NCI-H1417 treated with DMSO at 0.1 percent for 48 hours (cell line): ENCODE measurements at regions not wholly inside any gene's neighbourhood (a gene's known extent, or its start where the extent isn't known, plus 50 kb on each side); places are given as distances from the start of the nearest gene placed in this dataset.

Experiments
- DNase-seq: peaks from one replicate; lab custom pipeline; 2025; lab: John Stamatoyannopoulos, UW

DNA sequence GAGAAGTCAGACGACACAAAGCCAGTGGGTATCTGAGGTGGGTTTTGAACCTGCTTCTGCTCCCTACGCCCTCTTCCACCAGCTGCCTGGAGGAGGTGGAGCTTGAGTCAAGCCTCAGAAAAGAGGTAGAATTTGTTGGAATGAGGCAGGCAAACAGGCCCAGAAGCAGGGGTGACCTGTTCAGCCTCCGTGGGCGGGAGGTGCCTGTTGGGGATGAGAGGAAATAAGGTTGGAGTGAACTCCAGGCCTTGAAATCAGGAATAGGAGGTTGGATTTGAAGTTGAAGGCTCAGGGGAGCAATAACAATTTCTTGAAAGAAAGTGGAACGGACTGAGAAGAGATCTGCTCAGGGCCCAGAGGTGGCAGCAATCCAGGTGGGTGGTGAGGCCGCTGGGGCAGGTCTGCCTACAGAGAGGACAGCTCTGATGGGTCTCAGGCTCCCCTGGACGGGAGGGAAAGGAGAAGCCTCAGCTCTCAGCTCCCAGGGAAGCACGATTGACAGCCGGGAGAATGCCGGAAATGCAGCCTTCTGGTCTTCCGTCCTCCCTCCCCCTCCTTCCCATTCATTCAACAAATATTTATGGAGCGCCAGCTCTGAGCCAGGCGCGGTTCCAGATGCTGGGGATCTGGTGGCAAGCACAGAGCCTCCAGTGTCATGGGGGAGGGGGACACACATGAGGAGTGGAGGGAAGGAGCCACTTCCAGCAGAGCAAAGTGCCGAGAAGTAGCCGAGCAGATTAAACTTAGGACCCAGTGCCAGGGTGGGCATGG lies 61.9 kb upstream of the CIBAR2 start:
- no peak for DNase-seq

DNA sequence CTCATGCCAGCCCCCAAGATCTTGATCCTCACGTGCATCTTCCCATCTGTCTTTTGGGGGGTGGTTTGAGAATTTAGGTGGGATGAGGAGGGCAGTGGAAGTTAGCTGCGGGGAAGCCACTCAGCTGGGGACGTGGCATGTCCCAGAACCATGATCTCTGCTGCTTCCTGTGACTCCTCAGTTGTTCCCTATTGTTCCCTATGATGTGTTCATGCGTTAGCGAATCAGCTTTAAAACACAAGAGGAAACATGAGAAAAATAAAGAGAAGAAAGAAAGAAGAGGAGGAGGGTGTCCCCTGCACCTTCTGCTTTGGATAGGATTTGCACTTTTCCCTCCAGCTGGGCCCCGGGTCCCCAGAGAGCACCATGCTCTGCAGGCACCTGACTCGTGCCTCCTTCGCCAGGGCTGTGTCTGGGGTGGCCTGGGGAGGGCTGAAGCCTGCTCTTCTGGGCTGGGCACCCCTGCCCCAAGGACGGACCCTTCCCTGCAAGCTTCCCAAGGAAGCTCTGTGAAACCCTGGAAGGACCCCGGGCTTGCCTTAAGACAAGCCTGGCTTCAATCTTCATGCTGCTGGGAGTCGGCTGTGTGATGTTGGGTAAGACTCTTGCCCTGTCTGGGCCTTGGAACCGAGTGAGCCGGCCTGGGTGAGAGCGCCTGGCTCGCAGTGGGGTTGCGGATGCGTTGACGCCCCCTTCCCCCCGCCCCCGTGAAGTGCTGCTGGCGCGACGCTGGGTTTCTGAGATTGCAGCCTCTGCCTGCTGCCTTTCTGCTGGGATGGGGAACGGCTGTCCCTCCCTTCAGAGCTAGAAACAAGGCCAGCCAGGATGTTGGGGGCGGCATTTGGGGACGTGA lies 62.8 kb upstream of the CIBAR2 start:
- DNase-seq: no peak

DNA sequence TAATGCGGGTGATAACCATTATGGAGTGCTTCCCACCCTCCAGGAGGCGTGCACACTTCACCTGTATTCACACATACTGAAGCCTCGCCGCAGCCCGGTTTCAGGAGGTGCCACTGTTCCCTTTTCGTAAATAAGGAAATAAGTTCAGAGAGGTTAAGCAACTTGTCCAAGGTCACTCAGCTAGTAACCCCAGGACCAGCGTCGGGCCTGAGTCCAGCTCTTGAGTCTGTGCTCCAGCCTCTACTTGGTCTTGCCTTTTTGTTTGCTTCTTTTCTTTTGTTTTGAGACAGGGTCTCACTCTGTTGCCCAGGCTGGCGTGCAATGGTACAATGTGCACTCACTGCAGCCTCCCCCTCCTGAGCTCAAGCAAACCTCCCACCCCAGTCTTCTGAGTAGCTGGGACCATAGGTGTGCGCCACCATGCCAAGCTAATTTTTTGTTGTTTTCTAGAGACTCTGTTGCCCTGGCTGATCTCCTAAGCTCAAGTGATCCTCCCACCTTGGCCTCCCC lies 63.5 kb upstream of the CIBAR2 start:
- DNase-seq: no peak

DNA sequence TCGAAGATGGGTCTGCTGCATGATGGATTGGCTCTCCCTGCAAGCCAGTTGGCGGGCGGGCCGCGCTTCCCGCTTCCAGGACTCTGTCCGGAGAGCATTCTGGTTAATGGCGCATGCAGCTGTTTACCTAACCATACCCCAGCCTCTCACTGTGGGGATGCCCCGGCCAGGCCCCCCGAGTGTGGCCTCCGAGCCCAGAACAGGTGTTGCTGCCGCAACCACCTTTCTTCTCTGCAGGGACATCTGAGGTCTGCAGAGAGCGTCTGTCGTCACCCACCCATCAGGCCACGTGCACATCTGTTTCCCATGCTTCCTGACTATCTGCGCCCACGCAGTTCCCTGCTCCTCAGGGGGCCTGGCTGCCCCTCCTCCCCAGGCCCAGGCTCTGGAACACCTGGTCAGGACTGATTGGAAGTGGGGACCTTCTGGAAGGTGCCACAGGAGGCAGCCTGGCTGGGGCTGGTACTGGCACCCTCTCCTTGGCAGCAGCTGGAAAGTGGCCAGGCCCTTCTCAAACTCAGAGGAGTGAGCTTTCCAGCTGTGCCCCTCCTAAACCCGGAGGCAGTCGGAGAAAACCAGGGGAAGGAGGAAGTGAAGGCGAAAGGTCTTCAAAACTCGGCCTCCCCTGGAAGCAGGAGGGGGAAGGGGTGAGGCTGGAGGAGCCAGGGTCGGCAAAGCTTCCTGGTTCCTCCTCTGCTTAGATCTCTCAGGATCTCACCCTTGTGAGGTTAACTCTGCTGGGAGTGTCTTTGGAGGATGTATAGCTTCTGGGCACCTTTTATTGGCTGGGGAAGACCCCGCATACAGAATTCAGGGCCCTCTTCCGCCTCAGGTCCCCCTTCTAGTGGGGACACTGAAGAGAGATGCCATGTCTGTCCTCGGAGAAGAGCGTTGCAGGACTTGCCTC lies 64.5 kb upstream of the CIBAR2 start:
- DNase-seq: no peak

DNA sequence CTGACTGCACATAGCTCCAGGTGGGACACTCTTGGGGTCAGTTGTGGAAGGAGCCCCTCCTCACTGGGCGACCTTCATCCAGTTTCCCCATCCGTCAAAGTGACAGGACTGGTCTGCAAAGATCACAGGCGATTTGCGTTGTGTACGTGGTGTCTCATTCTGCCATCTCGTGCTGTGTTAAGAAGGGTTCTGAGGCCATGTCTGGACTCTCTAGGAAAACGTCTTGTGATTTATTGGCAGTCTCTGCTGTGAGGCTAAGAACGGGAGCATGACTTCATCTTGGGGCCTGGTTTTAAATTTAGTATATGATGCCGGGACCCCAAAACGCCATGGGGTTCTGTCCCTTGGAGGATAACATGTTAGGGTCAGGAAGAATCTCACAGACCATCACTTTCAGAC lies 65.2 kb upstream of the CIBAR2 start:
- no peak for DNase-seq

DNA sequence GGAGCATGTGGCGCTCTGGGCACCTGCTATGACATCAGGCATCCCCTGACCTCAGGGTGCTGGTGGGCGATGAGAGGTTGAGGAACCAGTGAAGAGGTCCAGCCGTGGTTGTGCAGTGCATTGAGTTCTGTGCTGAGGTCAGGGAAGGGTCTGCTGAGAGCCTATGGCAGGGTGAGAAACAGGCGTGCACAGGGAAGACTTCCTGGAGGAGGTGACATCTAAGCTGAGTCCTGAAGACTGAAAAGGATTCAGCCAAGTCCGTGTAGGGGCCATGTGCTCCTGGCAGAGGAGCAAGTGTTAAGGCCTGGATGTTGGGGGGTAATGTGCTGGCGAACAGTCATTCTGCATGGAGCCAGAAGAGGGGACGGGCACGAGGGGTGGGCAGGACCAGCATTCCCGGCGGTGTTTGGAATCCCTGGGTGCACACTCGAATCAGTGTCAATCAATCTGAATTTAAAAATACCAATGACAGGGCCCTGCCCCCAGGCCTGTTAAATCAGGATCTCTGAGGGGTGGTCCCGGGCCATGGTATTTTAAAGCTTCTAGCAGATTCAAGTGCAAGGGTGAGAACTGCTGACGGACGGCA lies 65.8 kb upstream of the CIBAR2 start:
- DNase-seq: no peak

DNA sequence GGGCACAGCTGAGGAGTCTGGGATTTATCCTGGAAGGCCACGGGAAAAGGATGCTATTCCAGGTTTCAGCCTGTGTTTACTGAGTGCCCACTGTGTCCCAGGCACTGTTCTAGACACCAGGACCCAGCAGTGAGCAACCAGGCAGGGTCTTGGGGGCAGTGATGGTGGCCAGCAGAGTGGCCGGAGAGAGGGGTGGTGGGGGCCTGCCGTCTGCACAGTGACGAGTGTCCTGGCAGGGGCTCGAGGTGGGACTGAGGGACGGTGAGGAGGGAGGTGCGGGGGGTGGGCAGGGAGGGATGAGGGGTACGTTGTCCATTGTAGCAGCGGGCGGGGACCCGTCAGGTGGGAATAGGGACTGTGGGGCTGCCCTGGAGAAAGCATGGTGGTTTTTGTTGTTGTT lies 66.3 kb upstream of the CIBAR2 start:
- no peak for DNase-seq

DNA sequence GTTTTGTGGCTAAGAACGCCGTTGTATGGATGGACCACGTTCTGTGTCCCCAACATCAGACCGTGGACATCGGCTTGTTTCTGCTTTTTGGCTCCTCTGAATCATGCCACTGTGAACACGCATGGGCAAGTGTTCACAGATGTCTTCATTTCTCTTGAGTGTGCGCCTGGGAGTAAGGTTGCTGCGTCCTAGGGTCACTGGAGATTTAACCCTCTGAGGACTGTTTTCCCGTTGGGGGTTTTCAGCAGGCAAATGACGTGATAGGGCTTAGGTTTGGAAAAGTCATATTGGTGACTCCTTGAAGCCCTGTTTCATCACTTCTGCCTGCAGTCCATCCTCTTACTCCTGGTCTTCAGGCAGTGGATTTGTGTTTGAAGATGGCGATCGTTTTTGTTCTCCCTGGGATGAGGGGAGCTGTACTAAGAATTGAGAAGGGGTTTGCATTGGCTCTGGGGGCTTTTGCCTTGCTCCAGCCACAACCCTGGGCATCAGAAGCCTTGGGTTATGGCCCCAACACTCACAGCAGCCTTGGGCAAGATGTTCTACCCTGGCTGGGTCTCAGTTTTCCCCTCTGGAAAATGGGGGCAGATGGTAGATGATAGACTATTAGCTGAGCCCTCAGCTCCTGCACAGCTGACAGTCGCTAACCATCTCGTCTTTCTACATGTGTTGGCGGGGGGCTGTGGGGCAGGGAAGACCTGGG lies 67.2 kb upstream of the CIBAR2 start:
- no peak for DNase-seq

DNA sequence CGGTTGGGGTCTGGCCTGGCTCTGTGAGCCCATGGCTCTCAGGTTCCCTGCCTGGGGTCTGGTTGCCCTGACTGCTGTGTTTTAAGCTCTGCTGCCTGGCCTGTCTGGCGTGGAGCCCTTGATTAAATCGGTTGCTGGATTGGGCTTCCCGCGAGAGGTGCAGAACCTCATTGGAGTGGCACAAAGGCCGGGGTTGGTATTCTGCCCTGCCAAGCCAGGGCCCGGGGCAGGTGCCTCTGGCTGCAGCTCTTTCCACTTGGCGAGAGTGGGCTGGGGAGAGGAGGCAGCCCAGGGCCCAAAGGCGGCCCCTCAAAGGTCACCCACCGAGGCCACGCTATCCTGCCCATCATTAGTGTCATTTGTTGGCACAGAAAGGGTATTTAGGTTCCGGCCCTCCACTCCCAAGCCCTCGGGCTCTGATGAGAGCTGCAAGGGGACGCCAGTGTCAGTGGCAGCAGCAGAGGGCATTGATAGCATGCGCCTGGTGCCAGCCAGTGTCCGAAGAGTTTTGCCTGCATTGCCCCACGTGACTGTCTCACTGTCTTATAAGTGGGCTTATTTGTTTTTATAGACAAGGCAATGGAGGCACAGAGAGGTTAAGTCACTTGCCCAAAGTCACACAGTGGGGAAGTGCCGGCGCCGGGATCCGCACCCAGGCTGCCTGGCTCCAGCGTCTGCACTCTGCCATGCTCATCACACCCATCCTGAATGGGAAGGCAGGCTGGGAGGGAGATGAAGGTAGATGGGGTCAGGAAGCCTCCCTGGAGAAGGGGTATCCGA lies 68.0 kb upstream of the CIBAR2 start:
- DNase-seq: no peak

DNA sequence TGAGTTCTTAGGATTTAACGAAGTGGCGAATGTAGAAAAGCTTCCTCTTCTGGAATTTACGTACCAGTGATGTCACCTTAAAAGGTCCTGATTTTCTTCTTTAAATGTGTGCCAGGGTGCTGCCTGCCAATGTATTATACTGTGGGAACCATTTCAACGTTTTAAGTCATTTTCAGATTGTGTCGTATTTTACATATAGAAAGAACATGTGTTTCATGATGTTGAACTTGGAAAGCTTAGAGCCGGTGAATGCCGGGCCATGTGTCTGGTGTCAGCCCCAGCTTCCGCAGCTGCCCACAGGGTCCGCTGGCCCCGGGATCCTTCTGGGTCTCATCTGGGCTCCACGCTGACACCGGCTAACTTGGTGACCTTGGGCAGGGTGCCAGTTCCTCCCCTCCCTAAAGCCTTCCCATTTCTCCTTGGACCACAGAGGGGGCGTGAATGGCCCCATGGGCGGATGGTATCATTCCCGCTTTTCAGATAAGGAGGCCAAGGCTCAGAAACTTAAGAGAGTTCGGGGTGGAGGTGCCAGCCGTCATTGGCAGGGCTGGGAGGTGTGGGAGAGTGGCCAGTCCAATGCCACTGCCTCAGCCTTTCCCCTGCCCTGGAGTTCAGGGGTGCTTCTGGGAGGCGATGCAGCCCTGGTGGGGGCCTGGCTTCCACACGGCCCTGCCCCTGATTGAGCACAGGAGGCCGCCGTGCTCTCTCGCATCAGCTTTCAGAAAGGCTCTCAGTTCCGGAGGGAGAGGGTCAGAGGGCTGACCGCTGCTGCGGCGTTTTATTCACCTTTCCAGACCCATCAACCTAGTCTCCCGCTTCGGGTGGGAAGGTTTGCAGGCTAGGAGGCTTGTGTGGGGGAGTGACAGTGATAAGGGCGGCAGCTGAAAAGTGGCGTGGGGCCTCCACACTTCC lies 68.8 kb upstream of the CIBAR2 start:
- DNase-seq: no peak

DNA sequence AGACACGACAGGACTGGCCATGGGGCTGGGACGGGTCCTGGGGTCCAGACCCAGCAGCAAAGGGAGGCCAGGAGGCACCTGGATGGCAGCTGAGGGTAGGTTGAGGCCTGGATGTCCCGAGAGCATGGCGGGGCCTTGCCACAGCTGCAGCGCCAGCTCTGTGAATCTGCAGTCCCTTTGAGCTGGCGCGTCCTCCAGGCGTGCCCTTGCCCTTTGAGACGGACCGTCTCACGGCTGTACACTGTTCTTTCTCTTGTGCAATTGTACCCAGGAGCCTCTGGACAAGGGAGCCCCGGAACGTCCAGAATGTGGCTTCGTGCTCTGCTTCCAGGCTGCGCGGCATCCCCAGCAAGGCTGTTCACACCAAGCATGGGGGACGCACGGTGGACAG lies 69.5 kb upstream of the CIBAR2 start:
- no peak for DNase-seq

DNA sequence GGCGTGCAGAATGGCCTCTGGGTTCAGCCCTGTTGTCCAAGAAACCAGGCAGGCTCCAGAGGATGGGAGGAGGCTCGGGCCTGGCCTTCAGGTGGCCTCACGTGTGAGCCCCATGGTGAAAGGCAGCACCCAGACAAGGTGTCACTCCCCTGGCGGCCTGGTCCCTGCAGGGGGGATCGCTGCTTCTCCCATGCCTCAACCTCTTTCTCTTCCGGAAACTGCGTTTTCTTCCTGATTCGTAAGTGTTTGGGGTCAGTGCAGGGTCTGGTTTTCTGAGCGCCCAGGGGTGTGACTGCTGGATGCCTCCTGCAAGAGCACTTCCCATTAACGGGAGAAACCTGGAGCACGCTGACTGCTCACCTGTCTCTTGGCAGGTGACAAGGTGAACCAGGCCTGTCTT lies 70.0 kb upstream of the CIBAR2 start:
- DNase-seq: no peak

DNA sequence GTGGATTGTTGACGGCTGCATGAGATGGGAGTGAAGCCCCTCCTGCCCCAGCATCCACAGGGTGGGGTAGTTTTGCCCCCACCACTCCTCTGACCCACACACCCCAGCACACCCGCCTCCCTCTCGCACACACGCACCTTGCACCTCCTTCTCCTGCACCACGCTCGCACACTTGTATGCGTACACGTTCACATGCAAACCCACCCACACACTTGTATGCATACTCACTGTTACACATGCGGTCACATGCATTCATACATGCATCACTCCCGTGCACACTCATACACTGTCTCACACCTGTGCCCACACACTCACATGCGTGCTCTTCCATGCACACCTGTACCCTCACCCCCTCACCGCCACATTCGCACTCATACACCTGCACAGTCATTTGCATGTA lies 70.5 kb upstream of the CIBAR2 start:
- no peak for DNase-seq

DNA sequence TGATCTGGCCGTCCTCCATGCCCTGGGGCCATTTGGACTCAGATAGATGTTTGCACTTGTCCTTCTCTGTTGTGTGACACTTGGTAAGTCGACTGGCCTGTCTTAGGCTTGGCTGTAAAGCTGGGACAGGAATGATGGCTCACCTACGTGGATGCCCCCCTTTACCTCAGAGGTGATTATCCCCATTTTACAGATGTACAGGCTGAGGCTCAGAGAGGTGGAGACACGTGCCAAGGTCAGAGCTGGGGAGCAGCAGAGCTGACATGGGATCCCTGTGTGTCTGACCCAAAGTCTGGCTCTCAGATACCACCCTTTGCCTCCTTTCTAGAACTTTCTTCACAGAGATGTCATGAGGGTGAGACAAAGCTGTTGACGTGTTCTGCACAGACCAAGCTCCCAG lies 71.3 kb upstream of the CIBAR2 start:
- no peak for DNase-seq

DNA sequence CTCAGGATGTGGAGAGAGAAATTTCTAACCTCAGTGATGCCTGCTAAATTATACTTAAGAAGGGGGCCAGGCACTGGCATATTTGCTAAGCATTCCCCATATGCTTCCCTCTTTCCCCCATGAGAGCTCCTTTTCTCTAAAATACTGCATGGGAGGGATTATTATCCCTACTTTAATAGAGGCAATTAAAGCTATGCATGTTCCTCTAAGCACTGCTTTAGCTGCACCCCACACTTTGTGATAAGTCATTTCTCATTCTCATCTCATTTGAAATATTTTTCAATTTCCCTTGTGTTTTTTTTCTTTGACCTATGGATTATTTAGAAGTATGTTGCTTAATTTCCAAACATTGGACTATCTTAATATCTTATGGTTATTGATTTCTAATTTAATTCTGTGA lies 72.1 kb upstream of the CIBAR2 start:
- DNase-seq: no peak

DNA sequence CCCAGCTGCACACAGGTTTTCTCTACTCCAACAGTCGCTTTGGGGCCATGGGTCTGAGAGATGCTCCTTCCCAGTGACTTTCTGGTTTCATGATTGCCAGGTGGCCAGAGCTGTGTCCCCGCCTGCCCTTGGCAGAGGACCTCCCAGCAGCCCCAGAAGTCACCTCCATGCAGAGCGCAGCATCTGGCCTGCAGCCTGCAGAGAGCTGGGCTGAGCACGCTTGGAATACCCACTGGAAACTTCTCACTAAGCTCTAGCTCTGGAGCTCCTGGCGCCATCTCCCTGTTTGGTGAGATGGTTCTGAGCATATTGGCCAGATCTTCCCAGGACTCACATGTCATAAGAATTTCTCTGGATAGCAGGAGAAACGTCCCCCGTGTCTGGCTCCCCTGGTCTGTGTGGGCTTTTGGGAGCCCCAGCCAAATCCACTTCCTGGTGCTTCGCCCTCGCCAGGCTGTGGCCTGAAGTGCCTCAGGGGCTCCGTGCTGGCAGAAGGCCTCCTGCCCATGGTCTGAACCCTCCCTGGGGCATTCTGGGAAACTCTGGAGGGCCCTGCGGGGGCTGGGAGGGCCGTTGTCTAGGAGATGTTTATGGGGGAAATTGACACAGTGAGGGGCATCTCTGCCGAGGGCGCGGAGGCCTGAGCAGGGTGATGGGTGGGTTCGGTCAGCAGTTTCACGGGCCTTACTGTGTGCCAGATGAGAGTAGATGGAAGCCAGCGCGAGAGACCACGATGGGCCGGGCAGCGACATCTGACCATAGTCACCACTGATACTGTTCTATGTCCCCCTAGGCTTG lies 73.2 kb upstream of the CIBAR2 start:
- no peak for DNase-seq

DNA sequence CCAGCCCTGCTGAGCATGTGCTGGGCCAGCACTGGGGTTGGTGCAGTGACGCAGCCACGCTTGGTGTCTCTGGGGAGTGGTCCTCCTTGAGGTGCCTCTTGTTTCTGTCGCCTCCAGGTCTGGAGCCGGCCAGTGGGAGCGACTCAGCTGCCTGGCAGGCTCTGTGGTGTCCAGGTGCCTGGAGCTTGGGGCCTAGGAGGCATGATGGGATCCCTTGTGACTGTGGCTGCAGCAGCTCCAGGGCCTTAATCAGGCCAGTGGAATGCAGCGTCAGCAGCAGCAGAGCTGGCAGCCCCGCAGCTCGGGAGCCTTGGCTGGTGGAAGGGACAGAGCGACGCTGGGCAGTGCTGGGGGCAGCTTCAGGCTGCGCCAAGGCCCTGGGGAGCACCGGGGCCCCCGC lies 74.7 kb upstream of the CIBAR2 start:
- DNase-seq: no peak

DNA sequence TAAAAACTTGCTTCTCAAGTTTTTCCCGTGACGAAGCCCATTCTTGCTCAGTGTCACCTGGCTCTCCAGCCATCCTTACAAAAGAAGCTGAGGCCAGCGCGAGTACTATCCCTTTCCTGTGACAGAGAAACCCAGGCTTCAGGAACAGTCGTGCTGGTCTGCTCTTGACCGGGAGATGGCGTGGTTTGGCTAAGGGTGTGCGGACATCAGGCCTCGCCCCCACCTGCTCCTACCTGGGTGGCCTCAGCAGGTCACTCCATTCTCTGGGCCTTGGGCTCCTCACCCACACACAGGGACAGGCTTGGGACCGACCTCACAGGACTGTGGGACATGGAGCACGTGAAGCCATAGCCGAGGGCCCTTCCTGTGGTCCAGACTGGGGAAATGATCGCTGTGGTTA lies 75.2 kb upstream of the CIBAR2 start:
- no peak for DNase-seq

DNA sequence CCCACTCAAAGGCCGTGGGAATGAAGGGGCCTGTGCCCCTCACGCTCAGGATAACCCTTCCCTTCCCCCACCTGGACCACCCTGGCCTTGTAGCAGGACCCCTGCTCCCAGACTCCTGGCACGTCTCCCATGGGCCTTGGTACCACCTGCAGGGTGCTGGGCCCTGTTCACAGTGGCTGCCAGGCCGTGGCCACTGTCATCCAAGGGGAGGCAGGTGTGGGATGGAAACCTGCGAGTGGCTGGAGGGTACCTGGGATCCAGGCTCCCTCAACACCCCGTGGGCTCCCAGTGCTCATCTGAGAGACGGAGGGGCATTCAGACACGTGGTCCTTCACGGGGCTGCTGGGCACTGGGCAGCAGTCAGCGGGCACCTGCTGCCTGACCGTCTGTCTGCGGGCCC lies 75.6 kb upstream of the CIBAR2 start:
- no peak for DNase-seq
